Breast epithelium (tissue), 3 donors: ENCODE measurements at regions not wholly inside any gene's neighbourhood (a gene's known extent, or its start where the extent isn't known, plus 50 kb on each side); places are given as distances from the start of the nearest gene placed in this dataset.

Source experiments
- POLR2A ChIP-seq: fragments of 450-650 bp; IDR thresholded peaks from one replicate; pipeline ENCODE4 v1.6.1; 2016; ENCODE audit warnings: antibody characterized with exemption, mild to moderate bottlenecking, moderate library complexity
- POLR2AphosphoS5 ChIP-seq, 3 donors: sonication (generic); formaldehyde crosslinking; IDR thresholded peaks; one replicate each; pipeline ENCODE4 v1.6.1; 2017; ENCODE audit warnings: antibody characterized with exemption in 3 of 3

- no peak for TF ChIP-seq POLR2A
- no peak for TF ChIP-seq POLR2AphosphoS5 (IDR thresholded peaks at IDR 0.05)
Measured at GRCh38 chr20:10906834-10907233, 233.0 kb upstream of the JAG1 start.
